Effector CD4-positive, alpha-beta T cell (primary cell): ENCODE measurements at regions not wholly inside any gene's neighbourhood (a gene's known extent, or its start where the extent isn't known, plus 50 kb on each side); places are given as distances from the start of the nearest gene placed in this dataset.

ENCODE experiments used
- DNase-seq: peaks from one replicate; pipeline ENCODE4 v3.0.0-alpha.2; 2020

DNA sequence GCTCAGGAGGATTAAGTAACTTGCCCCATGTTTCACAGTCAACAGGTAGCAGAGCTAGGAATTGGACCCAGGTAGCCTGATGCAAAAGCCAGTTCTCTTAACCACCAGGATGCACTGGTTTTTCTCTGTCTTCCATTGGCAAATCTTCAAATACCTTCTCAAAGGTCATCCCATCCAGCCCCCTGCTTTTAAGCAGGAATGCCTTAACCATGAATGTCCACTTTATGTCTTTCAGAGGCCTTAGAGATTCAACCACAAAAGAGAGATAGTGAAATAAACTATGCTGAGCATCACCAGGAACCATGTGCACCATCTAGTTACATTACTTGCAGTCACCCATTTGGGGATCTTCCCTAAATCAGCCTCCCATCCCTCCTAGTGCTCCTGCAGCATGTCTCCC, 94.3 kb downstream of the C17orf67 start:
- DNase-seq = no peak

DNA sequence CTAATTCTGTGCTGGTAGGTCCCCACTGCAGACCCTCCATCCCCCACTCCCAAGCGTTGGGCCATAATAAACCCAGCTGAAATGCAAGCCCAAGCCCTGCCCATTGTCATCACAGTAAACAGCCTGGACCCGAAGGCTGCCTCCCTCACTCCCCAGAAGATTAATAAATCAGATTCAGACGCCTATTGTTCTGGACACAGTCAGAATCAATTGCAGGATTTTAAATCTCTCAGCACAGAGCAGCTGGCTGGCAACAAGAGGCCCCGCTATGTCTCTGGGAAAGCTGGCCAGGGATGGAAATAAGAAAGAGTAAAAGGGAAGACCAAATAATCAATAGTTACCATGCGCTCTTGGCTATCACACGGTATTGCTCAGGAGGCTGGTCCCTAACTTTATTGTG, 93.9 kb downstream of the C17orf67 start:
- DNase-seq = no peak

DNA sequence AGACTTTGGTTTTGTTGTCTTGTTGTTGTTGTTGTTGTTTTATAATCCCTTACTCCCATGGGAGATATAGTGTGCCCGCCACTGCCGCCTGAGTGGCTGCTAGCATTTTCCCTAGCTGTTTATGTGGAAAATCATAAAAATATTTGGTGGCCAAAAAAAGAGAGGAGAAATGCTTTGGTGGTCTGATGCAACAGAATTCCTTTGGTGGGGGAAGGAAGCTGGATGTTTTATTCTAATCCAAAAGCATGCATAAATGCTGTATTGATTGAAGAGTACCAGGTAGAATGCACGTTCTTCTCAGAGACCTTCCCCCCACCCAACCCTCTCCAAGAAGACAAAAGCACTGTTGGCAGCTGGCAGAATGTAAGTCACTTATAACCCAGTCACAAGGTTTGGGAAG, 93.2 kb downstream of the C17orf67 start:
- no peak for DNase-seq
